Activated CD4-positive, alpha-beta memory T cell treated with anti-CD3 and anti-CD28 coated beads for 36 hours (primary cell): ENCODE measurements at regions not wholly inside any gene's neighbourhood (a gene's known extent, or its start where the extent isn't known, plus 50 kb on each side); places are given as distances from the start of the nearest gene placed in this dataset.

ENCODE experiments used
- CTCF ChIA-PET: fragments of 350-600 bp; sonication (Branson Sonifier 250); formaldehyde crosslinking; loops from one replicate; lab custom pipeline; 2021; ENCODE audit warnings: antibody characterized with exemption, inconsistent platforms; lab: Charles Lee
- POLR2A ChIA-PET: fragments of 350-600 bp; sonication (Branson Sonifier 250); formaldehyde crosslinking; loops from one replicate; lab custom pipeline; 2021; ENCODE audit warnings: antibody characterized with exemption; lab: Charles Lee
- DNase-seq: peaks from one replicate; pipeline ENCODE4 v3.0.0-alpha.2; 2020
- H3K27ac Mint-ChIP-seq: one replicate; pipeline ENCODE4 v1.8.0; 2021; ENCODE audit warnings: mixed read lengths
- H3K27me3 Mint-ChIP-seq: one replicate; pipeline ENCODE4 v1.8.0; 2021; ENCODE audit warnings: mixed read lengths
- H3K36me3 Mint-ChIP-seq: one replicate; pipeline ENCODE4 v1.8.0; 2021; ENCODE audit warnings: mixed read lengths
- H3K4me1 Mint-ChIP-seq: one replicate; pipeline ENCODE4 v1.8.0; 2021; ENCODE audit warnings: low read depth, mixed read lengths
- H3K4me3 Mint-ChIP-seq: one replicate; pipeline ENCODE4 v1.8.0; 2021; ENCODE audit warnings: mild to moderate bottlenecking, mixed read lengths
- H3K9me3 Mint-ChIP-seq: one replicate; pipeline ENCODE4 v1.8.0; 2021; ENCODE audit warnings: mixed read lengths
- intact Hi-C: fragments of 100-400 bp; cut with micrococcal nuclease; formaldehyde crosslinking; loops from one replicate; pipeline ENCODE4 v1.15.1; 2023

- Mint-ChIP-seq H3K36me3 (no peaks in the 10 kb centered on the region), H3K27ac (no peak overlapping the region), H3K4me3 (no peak overlapping the region), H3K4me1 (no peaks in the 10 kb centered on the region), H3K9me3 (no peaks in the 10 kb centered on the region), H3K27me3 (no peaks in the 10 kb centered on the region)
- ChIA-PET CTCF (no interaction called here), POLR2A (no interaction called here)
- DNase-seq: no peak
- intact Hi-C loops: no loop called here
These were observed 423.8 kb downstream of the YTHDC2 start for GRCh38 chr5:113937301-113937700.

- CTCF ChIA-PET: no interaction called here
- Mint-ChIP-seq H3K9me3 (no peaks in the 10 kb centered on the region), H3K4me1 (no peaks in the 10 kb centered on the region), H3K4me3 (no peak overlapping the region), H3K27me3 (no peaks in the 10 kb centered on the region), H3K36me3 (no peaks in the 10 kb centered on the region), H3K27ac (no peak overlapping the region)
- POLR2A ChIA-PET: no interaction called here
- no peak for DNase-seq
- intact Hi-C loops: no loop called here
These were observed 421.9 kb upstream of the KCNN2 start for GRCh38 chr5:113939988-113940387.

GRCh38 chr5:113950186-113950585 lies 411.7 kb upstream of the KCNN2 start:
- no peaks in the 10 kb centered on the region for H3K27me3 Mint-ChIP-seq
- peaks cover 11% of the 10 kb centered on the region for H3K9me3 Mint-ChIP-seq
- intact Hi-C loops: no loop called here

GRCh38 chr5:113965225-113965624 lies 396.6 kb upstream of the KCNN2 start:
- ChIA-PET POLR2A (no interaction called here), CTCF (no interaction called here)
- intact Hi-C loops: no loop called here
- no peak overlapping the region for H3K4me3 Mint-ChIP-seq
- H3K27ac Mint-ChIP-seq: no peak overlapping the region
- H3K9me3 Mint-ChIP-seq: peaks cover 9% of the 10 kb centered on the region
- H3K4me1 Mint-ChIP-seq: no peaks in the 10 kb centered on the region
- no peaks in the 10 kb centered on the region for H3K36me3 Mint-ChIP-seq
- DNase-seq: no peak
- H3K27me3 Mint-ChIP-seq: no peaks in the 10 kb centered on the region

More at GRCh38 chr5:113950186-113950585, 411.7 kb upstream of the KCNN2 start:
- DNase-seq: no peak
- Mint-ChIP-seq H3K4me1 (no peaks in the 10 kb centered on the region), H3K36me3 (no peaks in the 10 kb centered on the region), H3K27ac (no peak overlapping the region), H3K4me3 (no peak overlapping the region)
- ChIA-PET POLR2A (no interaction called here), CTCF (no interaction called here)

- H3K27me3 Mint-ChIP-seq: no peaks in the 10 kb centered on the region
These were observed 392.0 kb upstream of the KCNN2 start for GRCh38 chr5:113969901-113970300.

GRCh38 chr5:113971454-113971853 lies 390.4 kb upstream of the KCNN2 start:
- POLR2A ChIA-PET: no interaction called here
- Mint-ChIP-seq H3K27me3 (no peaks in the 10 kb centered on the region), H3K27ac (no peak overlapping the region), H3K4me1 (no peaks in the 10 kb centered on the region), H3K9me3 (peaks cover 3% of the 10 kb centered on the region), H3K4me3 (no peak overlapping the region), H3K36me3 (no peaks in the 10 kb centered on the region)
- DNase-seq: no peak
- intact Hi-C loops: no loop called here
- CTCF ChIA-PET: no interaction called here

More at GRCh38 chr5:113969901-113970300, 392.0 kb upstream of the KCNN2 start:
- H3K9me3 Mint-ChIP-seq: peaks cover 5% of the 10 kb centered on the region
- no peak overlapping the region for H3K27ac Mint-ChIP-seq
- POLR2A ChIA-PET: no interaction called here
- H3K4me3 Mint-ChIP-seq: no peak overlapping the region
- intact Hi-C loops: no loop called here
- CTCF ChIA-PET: no interaction called here
- no peak for DNase-seq
- H3K4me1 Mint-ChIP-seq: no peaks in the 10 kb centered on the region
- H3K36me3 Mint-ChIP-seq: no peaks in the 10 kb centered on the region

- H3K27me3 Mint-ChIP-seq: no peaks in the 10 kb centered on the region
- CTCF ChIA-PET: no interaction called here
- no peaks in the 10 kb centered on the region for H3K4me1 Mint-ChIP-seq
- no peaks in the 10 kb centered on the region for H3K36me3 Mint-ChIP-seq
- H3K27ac Mint-ChIP-seq: no peak overlapping the region
- DNase-seq: no peak
- peaks cover 9% of the 10 kb centered on the region for H3K9me3 Mint-ChIP-seq
- POLR2A ChIA-PET: no interaction called here
- H3K4me3 Mint-ChIP-seq: no peak overlapping the region
- intact Hi-C loops: no loop called here
These were observed 386.9 kb upstream of the KCNN2 start for GRCh38 chr5:113974976-113975375.

- no peak for DNase-seq
- Mint-ChIP-seq H3K27ac (no peak overlapping the region), H3K9me3 (peaks cover 3% of the 10 kb centered on the region), H3K4me3 (no peak overlapping the region), H3K36me3 (no peaks in the 10 kb centered on the region), H3K27me3 (no peaks in the 10 kb centered on the region), H3K4me1 (no peaks in the 10 kb centered on the region)
- intact Hi-C loops: no loop called here
- ChIA-PET POLR2A (no interaction called here), CTCF (no interaction called here)
These were observed 376.9 kb upstream of the KCNN2 start for GRCh38 chr5:113984928-113985327.

GRCh38 chr5:113985505-113985904 lies 376.4 kb upstream of the KCNN2 start:
- Mint-ChIP-seq H3K27ac (no peak overlapping the region), H3K27me3 (no peaks in the 10 kb centered on the region), H3K4me3 (no peak overlapping the region), H3K4me1 (no peaks in the 10 kb centered on the region), H3K36me3 (no peaks in the 10 kb centered on the region), H3K9me3 (peaks cover 3% of the 10 kb centered on the region)
- DNase-seq: no peak
- POLR2A ChIA-PET: no interaction called here
- intact Hi-C loops: no loop called here
- CTCF ChIA-PET: no interaction called here

GRCh38 chr5:113989278-113989912 lies 372.5 kb upstream of the KCNN2 start:
- no peak for DNase-seq
- H3K27me3 Mint-ChIP-seq: no peaks in the 10 kb centered on the region

GRCh38 chr5:113989913-113990305 lies 372.0 kb upstream of the KCNN2 start:
- no peaks in the 10 kb centered on the region for H3K36me3 Mint-ChIP-seq
- H3K9me3 Mint-ChIP-seq: peaks cover 11% of the 10 kb centered on the region
- intact Hi-C loops: no loop called here
- H3K4me3 Mint-ChIP-seq: no peak overlapping the region
- no peak for DNase-seq
- no peaks in the 10 kb centered on the region for H3K27me3 Mint-ChIP-seq
- CTCF ChIA-PET: no interaction called here
- H3K4me1 Mint-ChIP-seq: no peaks in the 10 kb centered on the region
- H3K27ac Mint-ChIP-seq: no peak overlapping the region
- POLR2A ChIA-PET: no interaction called here

More at GRCh38 chr5:113989278-113989912, 372.5 kb upstream of the KCNN2 start:
- POLR2A ChIA-PET: no interaction called here
- Mint-ChIP-seq H3K9me3 (peaks cover 10% of the 10 kb centered on the region), H3K36me3 (no peaks in the 10 kb centered on the region), H3K27ac (no peak overlapping the region), H3K4me3 (no peak overlapping the region), H3K4me1 (no peaks in the 10 kb centered on the region)
- intact Hi-C loops: no loop called here
- CTCF ChIA-PET: no interaction called here

- Mint-ChIP-seq H3K27ac (no peak overlapping the region), H3K9me3 (no peaks in the 10 kb centered on the region), H3K4me1 (no peaks in the 10 kb centered on the region), H3K36me3 (no peaks in the 10 kb centered on the region), H3K27me3 (no peaks in the 10 kb centered on the region), H3K4me3 (no peak overlapping the region)
- ChIA-PET CTCF (interaction anchor here (0.7 to 1.1 kb wide), 2 partner anchors 10 to 95 kb away, joined by 3 read pairs; no protein-coding TSS in a partner anchor), POLR2A (no interaction called here)
- intact Hi-C loops: no loop called here
- no peak for DNase-seq
These were observed 360.8 kb upstream of the KCNN2 start for GRCh38 chr5:114001076-114001475.

GRCh38 chr5:114006582-114006981 lies 355.3 kb upstream of the KCNN2 start:
- POLR2A ChIA-PET: no interaction called here
- Mint-ChIP-seq H3K36me3 (no peaks in the 10 kb centered on the region), H3K9me3 (no peaks in the 10 kb centered on the region), H3K27ac (no peak overlapping the region), H3K27me3 (no peaks in the 10 kb centered on the region), H3K4me1 (no peaks in the 10 kb centered on the region), H3K4me3 (no peak overlapping the region)
- CTCF ChIA-PET: no interaction called here
- no peak for DNase-seq
- intact Hi-C loops: no loop called here
